HG02943 (cell line): ENCODE measurements at regions not wholly inside any gene's neighbourhood (a gene's known extent, or its start where the extent isn't known, plus 50 kb on each side); places are given as distances from the start of the nearest gene placed in this dataset.

Experiments
- ATAC-seq: cut with Tn5 transposase; IDR thresholded peaks from one replicate; pipeline ENCODE4 v1.9.1; 2021; ENCODE audit warnings: mild to moderate bottlenecking, low read depth, moderate library complexity; ENCODE audit not compliant: unreplicated experiment

DNA sequence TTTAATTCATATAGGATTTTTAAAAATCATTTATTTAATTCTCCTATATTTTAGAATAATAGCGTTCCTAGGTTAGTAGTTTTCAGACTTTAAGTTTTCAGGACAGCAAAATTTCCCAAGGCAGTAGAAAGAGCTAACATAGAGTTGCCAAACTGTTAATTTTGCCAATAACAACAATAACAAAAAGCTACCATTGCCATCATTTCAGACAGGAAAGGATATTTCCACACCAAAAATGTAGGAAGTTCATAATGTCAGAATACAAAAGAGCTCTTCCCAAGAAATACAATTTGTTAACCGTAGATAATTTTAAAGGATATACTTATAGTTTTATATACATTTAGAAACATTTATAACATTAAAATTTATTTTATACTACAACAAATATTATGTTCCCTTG, 81.4 kb upstream of the EEA1 start:
- no peak for ATAC-seq

DNA sequence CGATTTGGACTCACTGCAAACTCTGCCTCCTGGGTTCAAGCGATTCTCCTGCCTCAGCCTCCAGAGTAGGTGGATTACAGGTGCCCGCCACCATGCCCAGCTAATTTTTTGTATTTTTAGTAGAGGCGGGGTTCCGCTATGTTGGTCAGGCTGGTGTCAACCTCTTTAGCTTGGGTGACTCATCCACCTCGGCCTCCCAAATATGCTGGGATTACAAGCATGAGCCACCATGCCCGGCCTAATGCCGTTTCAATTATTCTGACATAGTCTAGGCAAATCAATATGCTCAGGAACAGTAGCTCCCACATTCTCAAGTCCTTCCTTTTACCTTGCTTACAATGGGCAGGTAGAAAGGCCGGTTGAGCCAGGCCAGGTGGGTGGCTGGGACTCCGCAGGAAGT, 82.0 kb upstream of the EEA1 start:
- ATAC-seq = no peak

DNA sequence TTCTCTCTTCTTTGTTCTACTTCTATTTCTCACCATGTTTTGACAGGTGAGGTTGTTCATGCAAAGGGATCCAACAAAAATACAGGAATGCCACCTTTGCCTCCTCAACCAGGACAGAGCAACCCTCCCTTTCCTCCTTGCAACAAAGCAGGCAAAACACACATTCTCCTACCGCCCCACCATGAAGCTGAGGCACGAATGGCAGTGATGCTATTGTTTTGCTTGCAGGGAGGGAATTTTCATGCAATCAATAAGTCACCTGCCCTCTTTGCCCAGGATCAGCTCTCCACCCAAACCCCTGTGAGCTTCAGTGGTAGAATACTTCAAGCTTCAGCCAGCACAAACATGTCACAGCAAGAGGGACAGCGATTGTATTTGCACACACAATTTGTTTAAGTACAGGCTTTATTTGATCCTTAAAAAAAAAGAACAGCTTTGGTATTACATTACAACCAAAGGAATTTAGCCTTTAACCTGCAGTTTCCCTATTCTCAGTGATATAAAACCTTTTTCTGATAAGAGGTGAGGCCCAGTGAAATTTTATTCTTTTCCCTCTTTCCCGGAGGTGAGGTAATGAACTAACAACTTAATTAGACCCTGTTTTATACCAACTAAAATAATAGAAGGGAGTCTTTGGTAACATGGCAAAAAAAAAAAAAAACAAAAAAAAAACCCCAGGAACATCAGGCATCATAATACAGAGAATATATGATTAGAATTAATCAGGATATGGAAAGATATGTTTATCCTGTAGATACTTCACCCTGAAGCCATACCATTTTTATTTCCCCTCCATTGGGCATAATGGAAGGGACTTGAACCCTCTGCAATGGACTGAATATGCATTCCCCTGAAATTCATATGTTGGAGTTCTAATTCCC, 87.0 kb upstream of the EEA1 start:
- no peak for ATAC-seq

DNA sequence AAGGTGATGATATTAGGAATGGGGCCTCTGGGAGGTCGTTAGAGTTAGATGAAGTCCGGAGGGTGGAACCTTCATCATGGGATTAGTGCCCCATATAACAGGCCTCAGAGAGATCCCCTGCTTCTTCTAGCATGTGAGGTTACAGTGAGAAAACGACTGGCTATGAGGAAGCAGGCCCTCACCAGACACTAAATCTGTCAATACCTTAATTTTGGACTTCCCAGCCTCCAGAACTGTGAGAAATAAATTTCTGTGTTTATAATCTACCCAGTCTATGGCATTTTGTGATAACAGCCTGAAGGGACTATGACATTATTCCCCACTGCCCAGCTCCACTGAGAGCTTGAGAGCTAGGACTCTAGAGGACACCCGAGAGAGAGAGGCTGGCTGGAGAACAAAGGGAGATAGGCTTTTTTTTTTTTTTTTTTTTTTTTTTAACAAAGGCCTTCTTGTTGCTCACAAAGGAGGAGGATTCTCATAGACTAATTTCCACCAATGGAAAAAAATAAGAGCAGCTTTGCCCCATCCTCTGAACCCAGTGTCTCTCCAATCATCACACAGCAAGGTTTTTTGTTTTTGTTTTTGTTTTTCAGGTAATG, 87.8 kb upstream of the EEA1 start:
- ATAC-seq = no peak

DNA sequence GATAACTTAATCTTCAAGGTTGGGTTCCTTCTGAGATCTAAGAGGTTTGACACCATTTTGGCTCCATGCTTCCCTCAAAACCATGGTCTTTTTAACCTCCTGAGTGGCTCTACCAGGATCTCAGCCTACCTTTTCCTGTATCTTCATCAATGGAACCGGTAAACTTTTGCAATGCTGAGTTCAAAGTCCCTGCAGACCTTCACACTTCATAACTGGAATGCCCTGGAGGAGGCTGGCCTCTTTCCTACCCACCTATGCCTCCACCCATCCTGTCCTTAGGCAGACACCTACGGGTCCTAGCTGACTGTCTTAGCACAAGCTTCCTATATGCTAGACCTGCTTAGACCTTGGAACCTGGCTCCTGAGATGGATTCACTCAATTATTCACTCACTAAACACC, 89.5 kb upstream of the EEA1 start:
- ATAC-seq = no peak

DNA sequence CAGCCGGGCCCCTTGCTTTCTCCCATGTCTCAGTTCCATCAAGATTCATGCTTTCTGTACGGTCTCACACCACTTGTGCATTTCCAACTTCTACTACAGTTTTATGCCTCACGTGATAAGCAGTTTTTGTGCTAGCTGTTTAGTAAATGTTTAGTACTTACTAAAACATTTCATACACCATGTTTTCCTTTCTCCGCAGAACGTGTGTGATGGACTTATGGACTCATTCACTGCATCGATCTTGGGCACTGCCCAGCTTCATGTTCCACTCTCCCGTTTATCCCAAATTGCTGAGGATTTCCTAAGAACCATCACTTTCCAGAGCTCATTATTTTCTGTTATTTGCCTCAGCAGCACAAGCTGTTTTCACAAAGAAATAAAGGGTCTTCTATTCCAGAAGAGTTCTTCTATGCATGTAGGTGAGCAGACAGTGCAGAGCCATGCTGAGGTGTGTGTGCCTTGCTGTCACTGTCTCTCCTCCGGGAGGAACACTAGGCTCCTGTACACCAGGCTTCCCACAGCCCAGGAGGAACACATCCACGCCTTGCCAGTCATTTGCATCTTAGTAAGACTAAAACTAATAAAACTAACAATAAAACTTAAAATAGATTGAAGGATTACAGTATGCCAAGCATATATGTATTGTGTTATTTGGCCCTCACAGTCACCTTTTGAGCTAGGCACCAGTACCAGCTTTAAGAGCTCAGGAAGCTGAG, 90.3 kb upstream of the EEA1 start:
- no peak for ATAC-seq

DNA sequence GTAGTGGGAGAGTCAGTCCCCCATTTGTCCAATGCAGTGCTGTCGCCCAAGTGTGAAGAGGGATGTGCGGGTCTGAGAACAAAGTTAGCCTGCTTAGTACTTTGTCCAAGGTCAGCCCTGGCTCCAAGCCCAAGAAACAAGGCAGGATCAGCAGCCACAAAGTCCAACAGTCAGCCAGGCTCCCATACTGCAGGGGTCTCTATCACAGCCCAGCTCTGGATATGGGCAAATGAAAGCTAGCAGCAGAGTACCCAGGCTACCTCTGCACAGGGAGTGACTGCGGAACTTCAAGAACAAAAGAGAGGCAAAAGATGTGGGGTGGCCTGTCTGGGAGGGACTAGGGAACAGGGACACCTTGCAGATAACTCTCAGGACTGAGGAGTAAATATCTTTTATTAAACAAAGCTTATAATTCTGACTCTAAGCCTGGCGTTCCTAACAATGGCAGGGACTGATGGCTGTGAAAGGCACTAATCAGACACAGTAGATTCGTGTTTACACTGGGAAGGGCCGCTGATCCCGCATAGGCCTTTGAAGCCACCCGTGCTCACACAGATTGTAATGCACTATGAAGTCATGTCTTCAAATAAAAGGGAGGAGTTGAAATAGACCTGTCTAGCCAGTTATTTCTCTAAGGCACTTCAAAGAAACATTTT, 91.0 kb upstream of the EEA1 start:
- no peak for ATAC-seq

DNA sequence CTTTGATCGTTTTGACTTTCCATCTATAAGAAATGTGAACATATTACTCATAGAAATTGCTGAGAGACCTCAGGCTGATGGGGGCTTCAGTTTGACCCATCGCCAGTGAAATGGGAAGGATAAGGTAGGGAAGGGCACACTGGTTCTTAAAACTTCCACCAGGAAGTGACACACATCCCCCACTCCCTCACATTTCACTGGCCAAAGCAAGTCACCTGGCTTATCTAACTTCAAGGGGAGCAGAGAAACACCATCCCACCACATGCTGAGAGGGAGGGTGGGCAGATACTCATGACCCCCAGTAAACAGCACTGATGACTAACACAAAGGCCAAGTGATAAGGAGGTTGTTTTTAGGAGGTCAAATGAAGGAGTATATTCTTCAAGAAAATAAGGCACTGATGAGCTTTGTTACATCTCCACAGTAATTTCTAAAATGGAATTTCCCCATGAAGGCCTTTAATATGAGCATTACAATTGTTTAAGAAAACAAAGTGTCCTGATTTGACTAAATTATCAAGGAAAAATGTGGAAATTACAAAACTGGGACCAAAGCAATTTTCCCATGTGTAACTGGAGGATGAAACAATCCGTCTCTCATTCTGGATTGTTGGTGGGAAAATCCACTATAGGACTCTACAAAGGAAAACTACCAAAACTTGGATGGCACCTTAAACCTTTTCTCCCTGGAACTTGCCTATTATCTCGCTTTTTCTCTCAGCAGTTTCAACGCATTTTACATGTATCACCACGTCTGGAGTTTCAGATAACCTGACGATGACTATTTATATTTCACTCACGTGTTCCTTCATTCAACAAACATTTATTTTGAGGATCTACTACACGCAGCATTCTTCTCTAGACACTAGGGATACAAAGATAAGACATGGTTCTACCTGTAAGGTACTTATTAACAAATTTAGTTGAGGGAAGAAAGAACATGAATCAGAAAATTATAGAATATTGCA, 91.8 kb upstream of the EEA1 start:
- no peak for ATAC-seq

DNA sequence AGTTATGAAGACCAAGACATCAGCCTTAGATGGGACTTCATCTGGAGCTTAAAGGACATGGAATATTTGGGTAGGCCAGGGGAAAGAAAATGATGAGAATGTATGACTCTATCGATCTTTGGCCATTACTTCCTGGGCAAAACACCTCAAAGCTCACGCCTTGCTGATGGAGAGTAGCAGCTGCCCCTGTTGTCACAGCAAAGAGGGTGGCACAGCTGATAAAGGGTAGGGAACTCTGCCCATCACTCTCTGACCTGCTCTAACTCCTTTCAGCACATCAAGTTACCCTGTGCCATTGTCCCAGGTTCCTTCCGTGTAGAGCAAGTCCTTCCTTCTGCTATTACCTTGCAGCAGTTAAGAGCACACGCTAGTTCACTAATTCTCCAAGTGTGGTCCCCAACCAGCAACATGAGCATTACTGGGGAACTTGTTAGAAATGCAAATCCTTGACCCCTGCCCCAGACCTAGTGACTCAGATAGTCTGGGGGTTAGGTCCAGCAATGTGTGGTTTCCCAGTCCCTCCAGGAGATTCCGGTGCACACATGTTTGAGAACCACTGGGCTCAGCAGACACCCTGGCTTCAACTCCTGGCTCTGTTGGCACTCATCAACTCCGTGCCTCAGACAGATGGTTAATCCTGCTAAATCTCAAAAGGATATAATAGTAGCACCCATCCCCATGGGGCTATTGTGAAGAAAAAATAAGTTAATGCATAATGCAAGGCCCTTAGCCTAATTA, 93.7 kb upstream of the EEA1 start:
- ATAC-seq = no peak

DNA sequence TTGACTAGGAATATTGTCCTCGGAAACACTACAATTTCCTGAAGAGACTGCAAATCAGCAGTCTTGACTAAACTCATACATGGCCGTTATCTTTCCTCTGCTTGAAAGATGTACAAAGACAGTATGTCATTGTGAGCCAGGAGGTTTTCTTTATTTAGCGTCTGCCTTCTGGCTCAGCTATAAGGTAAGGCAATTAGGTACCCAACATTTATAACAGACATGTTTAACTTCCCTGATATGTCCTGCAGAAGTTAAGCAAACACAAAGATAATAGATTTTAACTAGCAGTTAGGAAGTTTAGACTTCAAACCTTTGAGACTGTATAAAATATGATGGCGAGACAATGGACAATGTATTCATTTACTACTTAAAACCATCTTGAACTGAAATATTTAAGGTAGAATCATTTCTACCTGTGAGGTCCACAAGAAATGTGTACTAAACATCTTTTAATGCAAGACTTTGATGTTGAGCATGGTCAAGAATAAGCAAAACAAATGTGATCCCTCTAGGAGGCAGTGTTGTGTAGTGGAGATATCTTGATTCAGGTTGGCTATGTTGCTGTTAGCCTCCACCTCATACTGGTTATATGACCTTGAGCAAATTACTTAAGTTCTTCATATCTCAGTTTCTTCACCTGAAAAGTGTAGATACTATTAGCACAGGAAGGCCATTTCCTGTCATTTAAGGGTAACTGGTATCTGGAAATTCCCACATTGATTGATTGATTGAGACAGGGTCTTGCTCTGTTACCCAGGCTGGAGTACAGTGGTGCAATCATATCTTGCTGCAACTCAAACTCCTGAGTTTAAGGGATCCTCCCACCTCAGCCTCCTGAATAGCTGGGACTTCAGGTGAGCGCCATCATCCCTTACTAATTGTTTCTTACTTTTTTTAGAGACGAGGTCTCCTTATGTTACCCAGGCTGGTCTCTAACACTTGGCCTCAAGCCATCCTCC, 96.3 kb upstream of the EEA1 start:
- no peak for ATAC-seq

DNA sequence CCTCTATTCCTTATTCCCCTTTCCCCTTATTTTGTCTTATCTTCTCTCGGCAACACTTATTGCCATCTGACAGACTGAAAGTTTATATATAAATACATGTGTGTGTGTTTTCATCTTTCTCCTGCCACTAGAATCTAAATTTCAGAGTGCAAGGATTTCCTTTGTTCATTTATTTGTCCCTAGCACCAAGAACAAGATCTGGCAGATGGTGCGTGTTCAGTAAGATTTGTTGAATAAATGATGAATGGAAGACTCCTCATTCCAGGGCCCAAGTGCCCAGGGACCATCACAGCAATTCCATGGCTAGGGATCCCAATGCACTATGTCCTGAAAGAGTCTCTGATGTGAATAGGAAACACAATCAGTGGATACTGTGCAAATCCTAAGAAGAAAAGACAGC, 97.9 kb upstream of the EEA1 start:
- no peak for ATAC-seq

DNA sequence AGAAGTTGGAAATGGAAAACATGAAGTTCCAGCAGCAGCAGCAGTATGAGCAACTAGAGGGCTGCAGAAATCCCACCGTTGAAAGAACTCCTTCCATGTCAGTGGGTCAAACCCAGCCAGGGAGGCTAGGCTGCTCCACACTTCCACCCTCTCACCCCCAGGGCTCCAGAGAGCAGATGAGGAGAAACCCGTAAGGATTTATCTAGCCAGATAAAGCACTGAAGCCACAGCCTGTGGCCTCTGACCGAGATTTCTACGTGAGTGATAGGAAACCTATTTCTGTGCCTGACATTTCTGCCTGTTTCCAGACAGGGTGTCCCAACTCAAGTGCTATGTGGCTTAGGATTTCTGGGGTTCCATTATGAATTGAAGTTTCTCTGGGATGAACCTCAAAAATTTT, 100.0 kb upstream of the EEA1 start:
- no peak for ATAC-seq

DNA sequence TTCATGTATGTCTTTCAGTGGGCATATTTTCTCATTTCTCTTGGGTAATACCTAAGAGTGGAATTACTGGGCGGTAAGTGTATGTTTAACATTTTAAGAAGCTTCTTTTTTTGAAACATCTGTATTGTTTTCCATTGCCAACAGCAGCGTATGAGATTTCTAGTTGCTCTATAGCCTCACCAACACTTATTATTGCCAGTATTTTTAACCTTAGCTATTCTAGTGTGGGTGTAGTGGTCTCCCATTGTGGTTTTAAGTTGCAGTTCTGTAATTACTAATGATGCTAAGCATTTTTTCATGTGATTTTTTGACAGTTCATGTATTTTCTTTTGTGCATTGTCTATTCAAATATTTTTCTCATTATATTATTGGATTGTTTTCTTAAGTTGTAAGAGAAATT, 101.9 kb upstream of the EEA1 start:
- no peak for ATAC-seq

DNA sequence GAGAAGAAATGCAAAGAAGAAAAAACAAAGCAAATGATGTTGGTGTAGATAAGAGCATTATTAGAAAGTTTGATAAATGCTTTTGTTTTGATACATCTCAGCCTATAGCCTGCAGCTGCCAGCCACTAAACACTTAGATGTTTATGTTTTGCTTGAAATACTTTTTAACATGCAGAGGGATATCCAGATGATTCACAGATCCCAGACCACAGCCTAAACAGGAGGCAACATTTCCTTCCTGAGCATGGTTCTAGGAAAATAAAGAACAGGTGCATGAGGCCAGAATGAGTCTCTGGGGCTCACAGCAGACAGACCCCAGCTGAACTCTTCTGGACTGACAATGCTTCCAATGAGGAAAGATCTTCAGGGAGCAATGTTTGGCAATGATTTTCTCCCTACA, 103.7 kb upstream of the EEA1 start:
- ATAC-seq = no peak

DNA sequence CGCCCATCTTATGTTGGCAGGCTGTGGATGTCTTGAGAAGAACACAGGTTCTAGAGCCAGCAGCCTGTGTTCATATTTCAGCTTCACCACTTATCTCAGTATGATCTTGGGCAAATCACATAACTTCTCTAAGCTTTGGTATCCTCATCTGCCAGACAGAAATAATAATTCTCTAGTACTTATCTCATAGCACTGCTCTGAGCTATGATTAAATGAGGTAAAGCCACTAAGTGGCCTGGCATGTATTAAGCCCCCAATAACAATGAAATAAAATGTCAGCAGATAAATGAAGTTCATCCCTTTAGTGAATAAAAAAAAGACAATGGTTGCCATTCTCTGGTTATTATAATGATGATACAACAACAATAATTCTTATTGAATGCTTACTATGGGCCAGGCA, 104.9 kb upstream of the EEA1 start:
- ATAC-seq = no peak

DNA sequence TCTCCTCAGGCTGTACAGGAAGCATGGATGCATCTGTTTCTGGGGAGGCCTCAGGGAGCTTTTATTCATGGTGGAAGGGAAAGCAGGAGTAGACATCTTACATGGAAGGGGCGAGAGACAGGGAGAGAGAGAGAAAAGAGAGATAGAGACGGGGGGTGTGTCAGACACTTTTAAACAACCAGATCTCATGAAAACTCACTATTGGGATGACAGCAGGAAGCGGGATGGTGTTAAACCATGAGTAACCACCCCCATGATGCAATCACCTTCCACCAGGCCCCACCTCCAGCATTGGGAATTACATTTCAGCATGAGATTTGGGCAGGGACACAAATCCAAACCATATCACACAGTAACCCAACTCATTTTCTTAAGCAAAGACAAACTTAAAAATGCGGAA, 110.0 kb upstream of the EEA1 start:
- ATAC-seq = no peak

DNA sequence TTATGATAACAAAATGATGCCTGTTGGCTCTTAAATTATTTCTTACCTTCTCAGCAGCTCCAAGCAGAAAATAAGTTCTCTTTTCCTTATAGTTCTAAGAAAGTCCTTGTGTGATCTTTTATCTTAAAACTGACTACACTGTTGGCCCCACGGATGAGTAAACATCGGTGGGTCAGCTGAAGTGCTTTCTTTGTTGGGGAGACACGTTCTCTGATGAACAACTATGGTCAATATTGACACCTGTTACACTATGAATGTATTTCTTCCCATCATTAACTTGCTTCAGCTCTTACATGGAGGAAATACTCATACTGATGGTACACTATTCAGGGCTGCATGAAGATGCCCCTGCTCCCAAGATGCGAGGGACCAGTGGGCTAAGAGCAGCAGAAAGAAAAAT, 110.8 kb upstream of the EEA1 start:
- no peak for ATAC-seq

DNA sequence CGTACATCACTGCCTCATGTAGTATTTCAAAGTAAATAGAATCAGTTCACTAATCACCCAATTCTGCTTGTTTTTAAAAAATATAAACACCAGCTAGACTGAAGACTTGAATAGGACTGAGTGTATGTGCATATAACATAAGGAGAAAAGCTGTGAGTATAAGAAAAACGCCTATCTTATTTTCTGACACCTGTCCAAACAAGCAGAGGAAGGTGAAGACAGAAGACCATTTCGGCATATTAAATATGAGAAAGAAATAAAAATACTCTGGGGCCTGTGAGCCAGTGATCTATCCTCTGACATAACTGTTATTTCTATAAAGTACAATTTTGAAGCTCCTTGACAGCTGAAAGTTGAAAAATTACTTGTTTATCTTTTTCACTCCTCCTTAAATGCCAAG, 111.3 kb upstream of the EEA1 start:
- ATAC-seq = no peak
